OCI-LY7 (cell line): ENCODE measurements at regions not wholly inside any gene's neighbourhood (a gene's known extent, or its start where the extent isn't known, plus 50 kb on each side); places are given as distances from the start of the nearest gene placed in this dataset.
A peak's percentile ranks its signal among the peaks of the same experiment; 100 is the strongest.

Source experiments
- CTCF ChIP-seq: fragments of 200-600 bp; sonication (generic); conservative IDR thresholded peaks from 2 replicates; pipeline ENCODE4 v1.5.1; 2014; ENCODE audit warnings: mild to moderate bottlenecking, antibody characterized with exemption, low read length, moderate library complexity, mixed read lengths
- EZH2phosphoT487 ChIP-seq: fragments of 200-600 bp; sonication (generic); IDR thresholded peaks from 2 replicates; pipeline ENCODE4 v1.6.1; 2018; ENCODE audit warnings: low read depth, borderline replicate concordance, mild to moderate bottlenecking, mixed run types, antibody characterized with exemption, low read length, moderate library complexity, mixed read lengths

GRCh38 chrX:4547213-4547836 lies 833.9 kb upstream of the PRKX start:
- peak; percentile 81 for TF ChIP-seq CTCF
- no peak for TF ChIP-seq EZH2phosphoT487
